K562 (cell line): ENCODE measurements at regions not wholly inside any gene's neighbourhood (a gene's known extent, or its start where the extent isn't known, plus 50 kb on each side); places are given as distances from the start of the nearest gene placed in this dataset.

Experiments used
- ATAC-seq: fragments of 200-7000 bp; cut with Tn5 transposase; 3 replicates; pipeline ENCODE4 v1.9.1; 2020; ENCODE audit warnings: moderate library complexity
- BruUV-seq: library from RNA; stranded (reverse); fragments of 400-500 nt; replicated peaks from 2 replicates; lab custom pipeline; 2021; lab: Mats Ljungman, UMichigan
- CTCF ChIA-PET: fragments of 300-600 bp; formaldehyde crosslinking; extraction: SDS; loops from one replicate; lab custom pipeline; 2021; ENCODE audit warnings: low intra/inter-chr PET ratio; lab: Yijun Ruan, JAX
- POLR2A ChIA-PET: fragments of 300-600, 350-650 bp; sonication (Branson Sonifier 250); formaldehyde crosslinking; extraction: SDS; loops from one replicate; lab custom pipeline; 2021; ENCODE audit warnings: antibody characterized with exemption, inconsistent platforms; lab: Yijun Ruan, JAX
- DNase-seq, 4 experiments: peaks; one replicate each; pipeline versions ENCODE4 v3.0.0 to v3.0.0-alpha.2; 2011 to 2018; ENCODE audit warnings: low spot score in 3 of 4, mixed read lengths in 3 of 4; ENCODE audit errors: extremely low read depth in 1 of 4
- FAIRE-seq: peaks from 2 replicates; lab custom pipeline; 2011; peaks lifted over from hg19 to GRCh38; lab: Jason Lieb, UNC
- H2AFZ ChIP-seq: 2 replicates; pipeline ENCODE4 v1.6.0; 2011; ENCODE audit warnings: low read depth, low read length, control low read depth, inconsistent platforms
- H3K27ac ChIP-seq: fragments of 200-600 bp; 3 replicates; pipeline ENCODE4 v1.8.0; 2011; ENCODE audit warnings: low read depth, mild to moderate bottlenecking, control low read depth, inconsistent platforms, low read length, moderate library complexity, mixed read lengths; ENCODE audit errors: extremely low read depth
- H3K27me3 ChIP-seq, 2 experiments: fragments of 300-600 bp in 1 of 2; 2 replicates in 1 of 2; 3 replicates in 1 of 2; pipeline versions ENCODE4 v1.6.0 to v1.8.0; 2011; ENCODE audit warnings: inconsistent platforms in 2 of 2, low read length in 2 of 2, mild to moderate bottlenecking in 1 of 2, mixed read lengths in 1 of 2, moderate library complexity in 1 of 2; ENCODE audit not compliant: control insufficient read depth in 2 of 2, insufficient read depth in 2 of 2
- H3K36me3 ChIP-seq: fragments of 300-600 bp; 3 replicates; pipeline ENCODE4 v1.8.0; 2011; ENCODE audit warnings: mild to moderate bottlenecking, low read length, inconsistent platforms; ENCODE audit not compliant: control insufficient read depth, insufficient read depth
- H3K4me1 ChIP-seq, 2 experiments: fragments of 200-600 bp in 1 of 2; replicated peaks in 1 of 2; 2 replicates in 1 of 2; 3 replicates in 1 of 2; pipeline versions ENCODE4 v1.5.1 to v1.8.0; 2011; ENCODE audit warnings: inconsistent platforms in 2 of 2, low read length in 2 of 2, mild to moderate bottlenecking in 1 of 2, mixed read lengths in 1 of 2, moderate library complexity in 1 of 2; ENCODE audit not compliant: control insufficient read depth in 2 of 2, insufficient read depth in 2 of 2
- H3K4me2 ChIP-seq: 2 replicates; pipeline ENCODE4 v1.6.1; 2011; ENCODE audit warnings: low read length, control low read depth, inconsistent platforms, mixed read lengths; ENCODE audit not compliant: insufficient read depth
- H3K4me3 ChIP-seq: fragments of 200-600 bp; sonication (generic), shearing (Covaris generic); 2 replicates; pipeline ENCODE4 v1.5.1; 2016; ENCODE audit warnings: control low read depth, inconsistent platforms
- H3K79me2 ChIP-seq: fragments of 200-600 bp; 3 replicates; pipeline ENCODE4 v1.8.0; 2011; ENCODE audit warnings: low read length, inconsistent platforms; ENCODE audit not compliant: control insufficient read depth, insufficient read depth
- H3K9ac ChIP-seq, 2 experiments: 2 replicates each; pipeline versions ENCODE4 v1.6.0 to v1.6.1; 2011; ENCODE audit warnings: low read depth in 2 of 2, low read length in 2 of 2, control low read depth in 1 of 2, inconsistent platforms in 1 of 2, mild to moderate bottlenecking in 1 of 2, mixed read lengths in 1 of 2; ENCODE audit not compliant: insufficient read depth in 1 of 2
- H3K9me1 ChIP-seq: one replicate; pipeline ENCODE4 v1.6.0; 2011; ENCODE audit warnings: inconsistent platforms, mild to moderate bottlenecking, low read length, moderate library complexity; ENCODE audit not compliant: control insufficient read depth, insufficient read depth
- H3K9me3 ChIP-seq: replicated peaks from 2 replicates; pipeline ENCODE4 v1.5.1; 2011; ENCODE audit warnings: low read depth, low read length, inconsistent platforms; ENCODE audit not compliant: control insufficient read depth, insufficient read depth
- H4K20me1 ChIP-seq: replicated peaks from 2 replicates; pipeline ENCODE4 v1.6.1; 2011; ENCODE audit warnings: low read length, inconsistent platforms, mixed read lengths; ENCODE audit not compliant: control insufficient read depth, insufficient read depth
- BRF1 ChIP-seq: IDR thresholded peaks from 3 replicates; pipeline ENCODE4 v1.6.1; 2011; ENCODE audit warnings: borderline replicate concordance, mild to moderate bottlenecking; ENCODE audit not compliant: insufficient read length; ENCODE audit errors: extremely low read depth
- E2F8 ChIP-seq: fragments of 450-650 bp; IDR thresholded peaks from 2 replicates; pipeline ENCODE4 v1.7.1; 2018; ENCODE audit warnings: mild to moderate bottlenecking, low read depth; ENCODE audit not compliant: partially characterized antibody
- FUS ChIP-seq: fragments of 200-400 bp; formaldehyde crosslinking; optimal IDR thresholded peaks from 2 replicates; pipeline ENCODE3; 2017; ENCODE audit warnings: low read depth, low read length
- GABPA ChIP-seq: fragments of 200-800 bp; sonication (Bioruptor generic); conservative IDR thresholded peaks from 2 replicates; pipeline ENCODE4 v1.6.1; 2016; ENCODE audit warnings: low read depth, missing genetic modification characterization, missing compliant biosample characterization
- KDM1A ChIP-seq, 2 experiments: fragments of 450-650 bp; IDR thresholded peaks; 2 replicates each; pipeline ENCODE4 v1.6.1; 2016; ENCODE audit warnings: mild to moderate bottlenecking in 2 of 2
- KLF13 ChIP-seq: fragments of 450-650 bp; IDR thresholded peaks from 2 replicates; pipeline ENCODE4 v1.6.1; 2016; ENCODE audit warnings: missing genetic modification characterization, low read depth, mild to moderate bottlenecking, missing compliant biosample characterization, moderate library complexity, borderline replicate concordance
- POU5F1 ChIP-seq: fragments of 150-350 bp; IDR thresholded peaks from 2 replicates; pipeline ENCODE4 v1.6.1; 2014; ENCODE audit warnings: borderline replicate concordance, low read length, low read depth, mild to moderate bottlenecking; ENCODE audit not compliant: partially characterized antibody
- RBM15 ChIP-seq: fragments of 200-400 bp; formaldehyde crosslinking; IDR thresholded peaks from 2 replicates; pipeline ENCODE4 v1.6.1; 2018; ENCODE audit warnings: mild to moderate bottlenecking, low read length, moderate library complexity; ENCODE audit not compliant: insufficient read depth
- RBM34 ChIP-seq: fragments of 200-400 bp; formaldehyde crosslinking; IDR thresholded peaks from 2 replicates; pipeline ENCODE4 v1.6.1; 2018; ENCODE audit warnings: low read length, borderline replicate concordance; ENCODE audit not compliant: insufficient read depth
- SLC30A9 ChIP-seq: fragments of 250-450 bp; sonication (Bioruptor Pico); IDR thresholded peaks from 2 replicates; pipeline ENCODE4 v1.8.0; 2022; ENCODE audit warnings: mild to moderate bottlenecking, moderate library complexity
- SRF ChIP-seq, 2 experiments: fragments of 250-450, 450-650 bp in 1 of 2; sonication (Bioruptor Pico) in 1 of 2; sonication (generic) in 1 of 2; formaldehyde crosslinking; IDR thresholded peaks; 2 replicates each; pipeline versions ENCODE4 v1.5.0 to v1.5.1; 2020 to 2022; ENCODE audit warnings: mild to moderate bottlenecking in 1 of 2, missing genetic modification reagents in 1 of 2
- ZBTB2 ChIP-seq: fragments of 450-650 bp; IDR thresholded peaks from 2 replicates; pipeline ENCODE4 v1.6.1; 2016; ENCODE audit warnings: antibody characterized with exemption
- ZBTB7A ChIP-seq: IDR thresholded peaks from 2 replicates; pipeline ENCODE4 v1.6.1; 2011; ENCODE audit warnings: low read depth, mild to moderate bottlenecking, low read length, moderate library complexity, borderline replicate concordance; ENCODE audit not compliant: control insufficient read depth
- ZNF274 ChIP-seq: IDR thresholded peaks from 2 replicates; pipeline ENCODE4 v1.6.1; 2011; ENCODE audit warnings: low read depth, mild to moderate bottlenecking, low read length, moderate library complexity, borderline replicate concordance
- WGBS: fragments of 100-300 bp; shearing (Covaris generic); methylation state at CpG from one replicate; pipeline ENCODE4 v1.1.6; 2016; ENCODE audit warnings: low coverage, mixed read lengths; ENCODE audit not compliant: insufficient coverage; ENCODE audit errors: missing lambda C conversion rate; 5-methylcytosine and 5-hydroxymethylcytosine counted together
- in situ Hi-C: fragments of 300-500 bp; cut with MboI; formaldehyde crosslinking; loops from 4 replicates; pipeline ENCODE4 v1.15.0; 2018; ENCODE audit warnings: inconsistent platforms, mixed read lengths
- intact Hi-C: fragments of 100-400 bp; cut with micrococcal nuclease; formaldehyde crosslinking; loops from 2 replicates; pipeline ENCODE4 v1.14.2; 2022
- TF ChIP-seq, protein P1 (sequence below): fragments of 450-650 bp; IDR thresholded peaks from 2 replicates; pipeline ENCODE4 v1.6.1; 2016

DNA sequence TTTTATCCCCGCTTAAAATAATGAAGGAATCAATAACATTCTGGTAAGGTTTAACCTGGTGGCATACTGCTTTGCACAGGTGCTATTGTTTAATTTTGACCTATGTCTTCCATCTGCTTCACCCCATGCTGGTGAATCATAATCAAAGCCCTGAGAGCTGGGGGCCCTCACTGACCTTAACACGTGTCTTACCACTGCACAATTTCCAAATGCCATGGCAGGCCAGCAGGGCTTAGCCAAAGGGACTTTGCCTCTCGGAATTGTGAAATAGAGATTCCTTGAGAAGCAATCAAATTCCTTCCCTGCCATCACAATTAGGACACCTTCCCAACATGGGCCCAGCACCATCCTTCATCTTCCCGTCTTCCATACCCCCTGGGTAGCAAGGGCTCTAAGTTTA is 242.6 kb upstream of the THBS1 start (continued):
- TF ChIP-seq E2F8 (no peak), SRF (CRISPR knock-in tag; IDR thresholded peaks at IDR 0.05) (no peak), FUS (no peak)
- TF ChIP-seq, protein P1, sequence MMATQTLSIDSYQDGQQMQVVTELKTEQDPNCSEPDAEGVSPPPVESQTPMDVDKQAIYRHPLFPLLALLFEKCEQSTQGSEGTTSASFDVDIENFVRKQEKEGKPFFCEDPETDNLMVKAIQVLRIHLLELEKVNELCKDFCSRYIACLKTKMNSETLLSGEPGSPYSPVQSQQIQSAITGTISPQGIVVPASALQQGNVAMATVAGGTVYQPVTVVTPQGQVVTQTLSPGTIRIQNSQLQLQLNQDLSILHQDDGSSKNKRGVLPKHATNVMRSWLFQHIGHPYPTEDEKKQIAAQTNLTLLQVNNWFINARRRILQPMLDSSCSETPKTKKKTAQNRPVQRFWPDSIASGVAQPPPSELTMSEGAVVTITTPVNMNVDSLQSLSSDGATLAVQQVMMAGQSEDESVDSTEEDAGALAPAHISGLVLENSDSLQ, result no peak

GRCh38 chr15:39340903-39341645 is 239.8 kb upstream of the THBS1 start:
- Histone ChIP-seq H4K20me1 (no peaks in the 10 kb centered on the region), H3K4me1 (no peaks in the 10 kb centered on the region), H3K36me3 (no peaks in the 10 kb centered on the region), H3K9ac (no peak overlapping the region), H3K4me2 (no peak overlapping the region), H2AFZ (no peak overlapping the region), H3K27me3 (no peaks in the 10 kb centered on the region), H3K79me2 (no peaks in the 10 kb centered on the region), H3K4me3 (no peak overlapping the region), H3K9me3 (no peaks in the 10 kb centered on the region), H3K27ac (no peak overlapping the region), H3K9me1 (no peaks in the 10 kb centered on the region)
- FAIRE-seq (no peak), DNase-seq (no peak), ATAC-seq (no peak)
- in situ Hi-C loops (no loop called here), intact Hi-C loops (no loop called here)
- 5% methylated on average over 13 of the region's 13 CpGs for WGBS
- ChIA-PET CTCF (no interaction called here), POLR2A (interaction anchor here (1.0 kb wide), 1 partner anchor 11 kb away, joined by 3 read pairs; no protein-coding TSS in a partner anchor)
- no TSS peak for BruUV-seq
- TF ChIP-seq BRF1 (no peak), RBM34 (no peak), KDM1A (IDR thresholded peaks at IDR 0.05) (no peak), SLC30A9 (CRISPR knock-in tag) (no peak), POU5F1 (no peak), ZNF274 (no peak), GABPA (tag) (no peak), RBM15 (no peak), ZBTB2 (no peak), ZBTB7A (no peak), KLF13 (tag) (no peak)
